Prostate gland (tissue), 2 donors: ENCODE measurements at regions not wholly inside any gene's neighbourhood (a gene's known extent, or its start where the extent isn't known, plus 50 kb on each side); places are given as distances from the start of the nearest gene placed in this dataset.

Experiments
- DNase-seq: peaks from one replicate; pipeline ENCODE4 v3.0.0-alpha.2; 2019; ENCODE audit warnings: low spot score
- H3K27ac ChIP-seq, 2 donors: fragments of 200-600 bp; sonication (generic); 2 replicates each; pipeline ENCODE4 v1.5.1; 2017 to 2019
- H3K27me3 ChIP-seq: fragments of 200-600 bp; sonication (generic); replicated peaks from 2 replicates; pipeline ENCODE4 v1.5.1; 2019; ENCODE audit not compliant: insufficient read depth
- H3K36me3 ChIP-seq, 2 donors: fragments of 200-600 bp; sonication (generic); 1 replicate in 1 of 2; 2 replicates in 1 of 2; pipeline versions ENCODE4 v1.5.1 to v1.8.1; 2017 to 2019
- H3K4me1 ChIP-seq: fragments of 200-600 bp; sonication (generic); replicated peaks from 2 replicates; pipeline ENCODE4 v1.5.1; 2019
- H3K4me3 ChIP-seq, 2 donors: fragments of 200-600 bp; sonication (generic); 2 replicates each; pipeline ENCODE4 v1.5.1; 2017 to 2019
- H3K9me3 ChIP-seq: fragments of 200-600 bp; sonication (generic); 2 replicates; pipeline ENCODE4 v1.5.1; 2017
- CTCF ChIP-seq, 4 experiments: fragments of 200-600 bp in 2 of 4; fragments of 450-650 bp in 2 of 4; sonication (generic) in 2 of 4; IDR thresholded peaks; 1 replicate in 3 of 4; 2 replicates in 1 of 4; pipeline ENCODE4 v1.5.1; 2016 to 2019; ENCODE audit warnings: antibody characterized with exemption in 4 of 4, mild to moderate bottlenecking in 2 of 4, moderate library complexity in 2 of 4
- POLR2A ChIP-seq: fragments of 450-650 bp; IDR thresholded peaks from one replicate; pipeline ENCODE4 v1.6.1; 2016; ENCODE audit warnings: antibody characterized with exemption, mild to moderate bottlenecking
- POLR2AphosphoS5 ChIP-seq: sonication (generic); formaldehyde crosslinking; IDR thresholded peaks from one replicate; pipeline ENCODE4 v1.6.1; 2017; ENCODE audit warnings: antibody characterized with exemption
- WGBS: methylation state at CpG from one replicate; pipeline ENCODE4 v1.1.5; 2018; 5-methylcytosine and 5-hydroxymethylcytosine counted together
- intact Hi-C: fragments of 100-400 bp; cut with DNase I; formaldehyde crosslinking; loops from one replicate; pipeline ENCODE4 v1.14.2; 2022

- 97% methylated on average over 2 of the region's 2 CpGs for WGBS
- intact Hi-C loops = no loop called here
- Histone ChIP-seq H3K4me1 (no peaks in the 10 kb centered on the region), H3K36me3 (no peaks in the 10 kb centered on the region), H3K27ac (no peak overlapping the region), H3K27me3 (no peaks in the 10 kb centered on the region), H3K4me3 (no peak overlapping the region), H3K9me3 (no peaks in the 10 kb centered on the region)
- no peak for DNase-seq
- TF ChIP-seq POLR2AphosphoS5 (no peak), CTCF (IDR thresholded peaks at IDR 0.05) (no peak), POLR2A (no peak)
These were observed 73.8 kb upstream of the JADE1 start for GRCh38 chr4:128735714-128736113.

GRCh38 chr4:128728190-128728589 lies 81.3 kb upstream of the JADE1 start:
- Histone ChIP-seq H3K4me1 (no peaks in the 10 kb centered on the region), H3K36me3 (no peaks in the 10 kb centered on the region), H3K9me3 (no peaks in the 10 kb centered on the region), H3K4me3 (no peak overlapping the region), H3K27me3 (no peaks in the 10 kb centered on the region), H3K27ac (no peak overlapping the region)
- TF ChIP-seq CTCF (IDR thresholded peaks at IDR 0.05) = no peak
- TF ChIP-seq POLR2A = no peak
- no peak for TF ChIP-seq POLR2AphosphoS5
- no peak for DNase-seq
- intact Hi-C loops = no loop called here
- WGBS = 92% methylated on average over 2 of the region's 2 CpGs

GRCh38 chr4:128727658-128728057 lies 81.8 kb upstream of the JADE1 start:
- Histone ChIP-seq H3K36me3 (no peaks in the 10 kb centered on the region), H3K9me3 (no peaks in the 10 kb centered on the region), H3K4me3 (no peak overlapping the region), H3K27me3 (no peaks in the 10 kb centered on the region), H3K4me1 (no peaks in the 10 kb centered on the region), H3K27ac (no peak overlapping the region)
- TF ChIP-seq POLR2AphosphoS5 (no peak), CTCF (IDR thresholded peaks at IDR 0.05) (no peak), POLR2A (no peak)
- DNase-seq = no peak
- intact Hi-C loops = no loop called here

GRCh38 chr4:128725405-128726055 lies 84.0 kb upstream of the JADE1 start:
- intact Hi-C loops = no loop called here
- WGBS = 17% methylated on average over 3 of the region's 3 CpGs
- TF ChIP-seq POLR2AphosphoS5 (peak; percentile 39), CTCF (IDR thresholded peaks at IDR 0.05) (no peak), POLR2A (no peak)
- no peaks in the 10 kb centered on the region for H3K27me3 ChIP-seq
- H3K4me3 ChIP-seq = no peak overlapping the region
- DNase-seq = peak; percentile 44
- no peaks in the 10 kb centered on the region for H3K9me3 ChIP-seq
- H3K27ac ChIP-seq = no peak overlapping the region
- H3K4me1 ChIP-seq = no peaks in the 10 kb centered on the region
- H3K36me3 ChIP-seq = no peaks in the 10 kb centered on the region

DNA sequence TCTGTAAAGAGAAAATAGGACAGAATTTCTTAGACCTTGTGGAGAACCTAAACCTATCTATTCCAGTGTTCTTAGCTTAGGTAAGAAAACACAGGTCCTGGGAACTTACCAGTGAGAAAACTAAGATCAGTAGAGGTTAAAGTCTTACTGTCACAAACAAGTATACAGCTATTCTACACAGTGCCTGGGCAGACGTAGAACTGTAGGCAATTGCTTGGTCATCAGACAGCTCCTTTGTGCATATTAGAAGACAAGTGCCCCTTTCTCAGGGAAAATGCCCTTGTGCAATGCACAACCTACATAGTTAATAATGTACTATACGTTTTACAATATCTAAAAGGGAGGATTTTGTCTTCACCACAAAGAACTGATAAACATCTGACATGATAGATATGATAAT lies 86.6 kb upstream of the JADE1 start:
- Histone ChIP-seq H3K4me1 (no peaks in the 10 kb centered on the region), H3K27ac (no peak overlapping the region), H3K36me3 (no peaks in the 10 kb centered on the region), H3K9me3 (no peaks in the 10 kb centered on the region), H3K4me3 (no peak overlapping the region), H3K27me3 (no peaks in the 10 kb centered on the region)
- no peak for DNase-seq
- 75% methylated on average over 2 of the region's 2 CpGs for WGBS
- no peak for TF ChIP-seq POLR2AphosphoS5
- TF ChIP-seq CTCF (IDR thresholded peaks at IDR 0.05) = no peak
- intact Hi-C loops = no loop called here
